DOHH2 (cell line): ENCODE measurements at regions not wholly inside any gene's neighbourhood (a gene's known extent, or its start where the extent isn't known, plus 50 kb on each side); places are given as distances from the start of the nearest gene placed in this dataset.

Source experiments
- EZH2phosphoT487 ChIP-seq: fragments of 200-600 bp; sonication (generic); IDR thresholded peaks from 2 replicates; pipeline ENCODE4 v1.6.1; 2017; ENCODE audit warnings: borderline replicate concordance, mild to moderate bottlenecking, antibody characterized with exemption, low read length, moderate library complexity, mixed read lengths
- TF ChIP-seq, protein P1 (sequence below): fragments of 200-600 bp; sonication (generic); IDR thresholded peaks from one replicate; pipeline ENCODE4 v1.5.1; 2014; ENCODE audit warnings: antibody characterized with exemption, mild to moderate bottlenecking, low read depth, low read length; ENCODE audit not compliant: poor library complexity, severe bottlenecking

DNA sequence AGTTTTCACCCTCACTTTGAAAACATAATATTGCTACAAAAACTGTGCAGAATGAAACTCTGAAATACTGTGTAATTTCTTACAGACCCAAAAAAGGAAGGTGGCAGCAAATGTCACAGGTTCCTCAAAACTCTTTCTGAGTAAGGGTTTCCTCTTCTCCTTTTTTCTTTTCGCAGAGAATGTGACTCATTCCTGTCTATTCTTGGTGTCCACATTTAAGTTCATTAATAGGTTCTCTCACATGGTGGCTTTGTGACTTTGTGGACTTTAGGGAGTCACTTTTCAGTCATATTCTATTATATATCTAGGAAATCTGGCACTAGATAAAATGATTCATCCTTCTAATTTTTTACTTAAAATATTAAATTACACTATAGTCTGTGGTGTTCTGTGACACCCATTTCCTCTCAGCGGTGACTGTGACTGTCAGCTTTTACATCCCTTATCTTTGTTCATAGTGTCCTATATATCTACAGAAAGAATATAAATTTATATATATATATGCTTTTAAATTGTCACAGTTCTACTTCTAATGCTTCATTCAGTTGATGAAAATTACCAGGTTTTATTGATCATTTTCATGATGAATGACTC is 126.8 kb upstream of the HCRTR2 start:
- TF ChIP-seq, protein P1, sequence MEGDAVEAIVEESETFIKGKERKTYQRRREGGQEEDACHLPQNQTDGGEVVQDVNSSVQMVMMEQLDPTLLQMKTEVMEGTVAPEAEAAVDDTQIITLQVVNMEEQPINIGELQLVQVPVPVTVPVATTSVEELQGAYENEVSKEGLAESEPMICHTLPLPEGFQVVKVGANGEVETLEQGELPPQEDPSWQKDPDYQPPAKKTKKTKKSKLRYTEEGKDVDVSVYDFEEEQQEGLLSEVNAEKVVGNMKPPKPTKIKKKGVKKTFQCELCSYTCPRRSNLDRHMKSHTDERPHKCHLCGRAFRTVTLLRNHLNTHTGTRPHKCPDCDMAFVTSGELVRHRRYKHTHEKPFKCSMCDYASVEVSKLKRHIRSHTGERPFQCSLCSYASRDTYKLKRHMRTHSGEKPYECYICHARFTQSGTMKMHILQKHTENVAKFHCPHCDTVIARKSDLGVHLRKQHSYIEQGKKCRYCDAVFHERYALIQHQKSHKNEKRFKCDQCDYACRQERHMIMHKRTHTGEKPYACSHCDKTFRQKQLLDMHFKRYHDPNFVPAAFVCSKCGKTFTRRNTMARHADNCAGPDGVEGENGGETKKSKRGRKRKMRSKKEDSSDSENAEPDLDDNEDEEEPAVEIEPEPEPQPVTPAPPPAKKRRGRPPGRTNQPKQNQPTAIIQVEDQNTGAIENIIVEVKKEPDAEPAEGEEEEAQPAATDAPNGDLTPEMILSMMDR = no peak
- no peak for TF ChIP-seq EZH2phosphoT487
